ENCODE measurements at regions not wholly inside any gene's neighbourhood (a gene's known extent, or its start where the extent isn't known, plus 50 kb on each side); places are given as distances from the start of the nearest gene placed in this dataset.
A peak's percentile ranks its signal among the peaks of the same experiment; 100 is the strongest.

- TF ChIP-seq, protein P1, sequence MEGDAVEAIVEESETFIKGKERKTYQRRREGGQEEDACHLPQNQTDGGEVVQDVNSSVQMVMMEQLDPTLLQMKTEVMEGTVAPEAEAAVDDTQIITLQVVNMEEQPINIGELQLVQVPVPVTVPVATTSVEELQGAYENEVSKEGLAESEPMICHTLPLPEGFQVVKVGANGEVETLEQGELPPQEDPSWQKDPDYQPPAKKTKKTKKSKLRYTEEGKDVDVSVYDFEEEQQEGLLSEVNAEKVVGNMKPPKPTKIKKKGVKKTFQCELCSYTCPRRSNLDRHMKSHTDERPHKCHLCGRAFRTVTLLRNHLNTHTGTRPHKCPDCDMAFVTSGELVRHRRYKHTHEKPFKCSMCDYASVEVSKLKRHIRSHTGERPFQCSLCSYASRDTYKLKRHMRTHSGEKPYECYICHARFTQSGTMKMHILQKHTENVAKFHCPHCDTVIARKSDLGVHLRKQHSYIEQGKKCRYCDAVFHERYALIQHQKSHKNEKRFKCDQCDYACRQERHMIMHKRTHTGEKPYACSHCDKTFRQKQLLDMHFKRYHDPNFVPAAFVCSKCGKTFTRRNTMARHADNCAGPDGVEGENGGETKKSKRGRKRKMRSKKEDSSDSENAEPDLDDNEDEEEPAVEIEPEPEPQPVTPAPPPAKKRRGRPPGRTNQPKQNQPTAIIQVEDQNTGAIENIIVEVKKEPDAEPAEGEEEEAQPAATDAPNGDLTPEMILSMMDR (IDR thresholded peaks at IDR 0.05; ENCODE audit: low read depth, low read length, missing control alignments), result no peak
- in situ Hi-C loops (cut with HindIII; ENCODE audit: low sequenced_read_pairs), result no loop called here
- no peak overlapping the region for H3K4me3 ChIP-seq (ENCODE audit: low read depth, low read length)
- DNase-seq (ENCODE audit: low read depth), result no peak
Observed at GRCh38 chr2:40036241-40036640, 257.2 kb upstream of the THUMPD2 start.

- TF ChIP-seq, protein P1 (IDR thresholded peaks at IDR 0.05; ENCODE audit: low read depth, low read length, missing control alignments), result no peak
- no peak overlapping the region for H3K4me3 ChIP-seq (ENCODE audit: low read depth, low read length)
- DNase-seq (ENCODE audit: low read depth), result no peak
- in situ Hi-C loops (cut with HindIII; ENCODE audit: low sequenced_read_pairs), result no loop called here
Observed at GRCh38 chr2:40034801-40035200, 255.7 kb upstream of the THUMPD2 start.

- no peak overlapping the region for H3K4me3 ChIP-seq (ENCODE audit: low read depth, low read length)
- in situ Hi-C loops (cut with HindIII; ENCODE audit: low sequenced_read_pairs), result no loop called here
- TF ChIP-seq, protein P1 (IDR thresholded peaks at IDR 0.05; ENCODE audit: low read depth, low read length, missing control alignments), result no peak
- DNase-seq (ENCODE audit: low read depth), result no peak
Observed at GRCh38 chr2:40034198-40034597, 255.1 kb upstream of the THUMPD2 start.

- no peak for DNase-seq (ENCODE audit: low read depth)
- in situ Hi-C loops (cut with HindIII; ENCODE audit: low sequenced_read_pairs), result no loop called here
- no peak overlapping the region for H3K4me3 ChIP-seq (ENCODE audit: low read depth, low read length)
- TF ChIP-seq, protein P1 (IDR thresholded peaks at IDR 0.05; ENCODE audit: low read depth, low read length, missing control alignments), result no peak
Observed at GRCh38 chr2:40033781-40034180, 254.7 kb upstream of the THUMPD2 start.

GRCh38 chr2:40032650-40033319 lies 253.7 kb upstream of the THUMPD2 start:
- in situ Hi-C loops (cut with HindIII; ENCODE audit: low sequenced_read_pairs), result no loop called here
- TF ChIP-seq, protein P1 (IDR thresholded peaks at IDR 0.05; ENCODE audit: low read depth, low read length, missing control alignments), result no peak
- peak; percentile 5 for DNase-seq (ENCODE audit: low read depth)
- H3K4me3 ChIP-seq (ENCODE audit: low read depth, low read length), result no peak overlapping the region

- H3K4me3 ChIP-seq (ENCODE audit: low read depth, low read length), result no peak overlapping the region
- DNase-seq (ENCODE audit: low read depth), result peak; percentile 8
- TF ChIP-seq, protein P1 (IDR thresholded peaks at IDR 0.05; ENCODE audit: low read depth, low read length, missing control alignments), result no peak
- in situ Hi-C loops (cut with HindIII; ENCODE audit: low sequenced_read_pairs), result no loop called here
Observed at GRCh38 chr2:40030456-40030975, 251.5 kb upstream of the THUMPD2 start.
